ENCODE measurements at regions not wholly inside any gene's neighbourhood (a gene's known extent, or its start where the extent isn't known, plus 50 kb on each side); places are given as distances from the start of the nearest gene placed in this dataset.

DNA sequence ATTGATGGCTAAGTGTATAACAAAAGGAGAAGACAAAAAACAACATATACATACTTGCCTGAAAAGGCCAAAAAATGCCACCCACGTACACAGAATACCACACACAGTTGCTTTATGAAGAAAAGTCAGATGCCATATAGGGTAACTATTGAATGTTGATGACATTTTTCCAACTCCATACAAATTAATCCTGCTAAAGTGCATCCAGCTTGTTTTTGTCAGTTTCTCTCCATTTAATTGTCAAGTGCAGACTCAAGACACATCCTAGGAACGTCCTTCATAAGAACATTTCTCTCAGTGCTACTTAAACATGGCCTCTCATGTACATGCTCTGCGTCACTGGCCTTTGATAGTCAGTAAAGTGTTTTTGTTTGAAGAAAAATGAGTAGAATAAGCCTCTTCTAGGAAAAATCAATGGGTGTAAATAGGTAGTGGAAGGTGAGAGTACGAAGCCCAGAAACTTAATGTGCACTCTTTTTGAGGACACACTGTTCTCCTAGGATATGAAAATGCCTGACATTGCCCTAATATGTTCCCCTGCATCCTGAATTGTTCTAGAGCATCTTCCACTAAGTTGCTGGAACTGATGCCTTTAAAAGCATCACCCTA, 267.4 kb upstream of the ATP11B start:
- no peaks in the 10 kb centered on the region for H3K36me3 ChIP-seq (ENCODE audit: control insufficient read depth, insufficient read depth, low read length)

DNA sequence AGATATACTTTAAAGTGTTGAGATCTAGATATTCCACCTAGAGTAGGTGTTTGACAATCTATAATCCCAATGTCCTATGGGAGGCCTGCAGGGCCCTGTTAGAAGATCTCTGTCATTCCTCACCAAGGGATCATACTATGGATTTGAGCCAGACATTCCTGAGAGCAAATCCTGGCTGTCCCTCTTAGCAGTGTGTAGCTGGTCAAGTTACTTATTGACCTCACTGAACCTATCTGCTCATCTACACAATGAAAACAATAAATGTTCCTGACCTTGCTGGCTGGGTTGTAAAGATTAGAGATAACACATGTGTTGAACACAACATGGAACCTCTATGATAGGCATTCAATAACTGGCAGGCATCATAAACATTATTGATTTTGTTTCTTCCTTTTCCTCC, 265.6 kb upstream of the ATP11B start:
- H3K36me3 Mint-ChIP-seq (ENCODE audit: low read depth): no peaks in the 10 kb centered on the region
- H3K4me1 Mint-ChIP-seq: no peaks in the 10 kb centered on the region
- no peaks in the 10 kb centered on the region for H3K9me3 ChIP-seq (ENCODE audit: control insufficient read depth, low read length)
- no peaks in the 10 kb centered on the region for H3K27me3 Mint-ChIP-seq (ENCODE audit: insufficient read depth)
- no peak overlapping the region for H3K27ac Mint-ChIP-seq
- H3K27ac ChIP-seq (ENCODE audit: low read depth, low read length): no peak overlapping the region
- TF ChIP-seq, protein P1, sequence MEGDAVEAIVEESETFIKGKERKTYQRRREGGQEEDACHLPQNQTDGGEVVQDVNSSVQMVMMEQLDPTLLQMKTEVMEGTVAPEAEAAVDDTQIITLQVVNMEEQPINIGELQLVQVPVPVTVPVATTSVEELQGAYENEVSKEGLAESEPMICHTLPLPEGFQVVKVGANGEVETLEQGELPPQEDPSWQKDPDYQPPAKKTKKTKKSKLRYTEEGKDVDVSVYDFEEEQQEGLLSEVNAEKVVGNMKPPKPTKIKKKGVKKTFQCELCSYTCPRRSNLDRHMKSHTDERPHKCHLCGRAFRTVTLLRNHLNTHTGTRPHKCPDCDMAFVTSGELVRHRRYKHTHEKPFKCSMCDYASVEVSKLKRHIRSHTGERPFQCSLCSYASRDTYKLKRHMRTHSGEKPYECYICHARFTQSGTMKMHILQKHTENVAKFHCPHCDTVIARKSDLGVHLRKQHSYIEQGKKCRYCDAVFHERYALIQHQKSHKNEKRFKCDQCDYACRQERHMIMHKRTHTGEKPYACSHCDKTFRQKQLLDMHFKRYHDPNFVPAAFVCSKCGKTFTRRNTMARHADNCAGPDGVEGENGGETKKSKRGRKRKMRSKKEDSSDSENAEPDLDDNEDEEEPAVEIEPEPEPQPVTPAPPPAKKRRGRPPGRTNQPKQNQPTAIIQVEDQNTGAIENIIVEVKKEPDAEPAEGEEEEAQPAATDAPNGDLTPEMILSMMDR (conservative IDR thresholded peaks at IDR 0.05): no peak
- H3K4me3 Mint-ChIP-seq: no peak overlapping the region
- no peaks in the 10 kb centered on the region for H3K9me3 Mint-ChIP-seq
- H3K4me1 ChIP-seq (ENCODE audit: control insufficient read depth, insufficient read depth, low read length): no peaks in the 10 kb centered on the region
- no peaks in the 10 kb centered on the region for H3K27me3 ChIP-seq (ENCODE audit: control insufficient read depth, insufficient read depth, low read length, poor library complexity, severe bottlenecking)
- H3K36me3 ChIP-seq (ENCODE audit: control insufficient read depth, insufficient read depth, low read length): no peaks in the 10 kb centered on the region
- H3K4me3 ChIP-seq (ENCODE audit: low read length): no peak overlapping the region
- no peak for DNase-seq
- H3K9ac ChIP-seq (ENCODE audit: extremely low read depth, low read length, poor library complexity, severe bottlenecking): no peak overlapping the region

More for the DNA sequence above, 267.4 kb upstream of the ATP11B start:
- no peaks in the 10 kb centered on the region for H3K4me1 Mint-ChIP-seq
- Histone ChIP-seq H3K4me3 (ENCODE audit: low read length) (no peak overlapping the region), H3K27me3 (ENCODE audit: control insufficient read depth, insufficient read depth, low read length, poor library complexity, severe bottlenecking) (no peaks in the 10 kb centered on the region), H3K9ac (ENCODE audit: extremely low read depth, low read length, poor library complexity, severe bottlenecking) (no peak overlapping the region), H3K9me3 (ENCODE audit: control insufficient read depth, low read length) (no peaks in the 10 kb centered on the region), H3K27ac (ENCODE audit: low read depth, low read length) (no peak overlapping the region), H3K4me1 (ENCODE audit: control insufficient read depth, insufficient read depth, low read length) (no peaks in the 10 kb centered on the region)
- H3K4me3 Mint-ChIP-seq: no peak overlapping the region
- no peaks in the 10 kb centered on the region for H3K27me3 Mint-ChIP-seq (ENCODE audit: insufficient read depth)
- no peaks in the 10 kb centered on the region for H3K9me3 Mint-ChIP-seq
- H3K36me3 Mint-ChIP-seq (ENCODE audit: low read depth): no peaks in the 10 kb centered on the region
- TF ChIP-seq, protein P1 (conservative IDR thresholded peaks at IDR 0.05): no peak
- no peak overlapping the region for H3K27ac Mint-ChIP-seq
- DNase-seq: no peak
- 83 to 86% methylated on average over 3 to 4 of the region's 4 CpGs for WGBS, 2 experiments (ENCODE audit: insufficient coverage in 1 of 2, insufficient read length in 1 of 2)

DNA sequence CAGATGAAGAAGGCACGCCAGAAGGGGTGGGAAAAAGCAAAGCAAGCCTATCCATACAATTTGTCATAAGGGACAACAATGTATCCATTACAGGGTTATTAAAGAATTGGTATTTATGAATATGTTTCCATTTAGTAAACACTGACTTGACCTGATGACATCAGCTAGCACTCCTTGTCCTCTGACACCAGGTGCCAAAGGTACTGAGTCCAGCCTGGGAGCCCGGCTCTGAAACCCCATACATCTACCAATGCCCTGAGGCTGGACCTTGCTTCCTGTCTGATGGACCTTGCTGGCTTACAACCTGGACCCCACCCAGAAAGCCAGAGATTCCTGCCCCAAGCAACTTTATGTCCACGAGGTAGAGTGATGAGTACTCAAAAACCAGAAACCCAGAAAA, 263.0 kb upstream of the ATP11B start:
- no peak for DNase-seq
- Mint-ChIP-seq H3K9me3 (no peaks in the 10 kb centered on the region), H3K36me3 (ENCODE audit: low read depth) (no peaks in the 10 kb centered on the region), H3K4me1 (no peaks in the 10 kb centered on the region), H3K27ac (no peak overlapping the region), H3K4me3 (no peak overlapping the region), H3K27me3 (ENCODE audit: insufficient read depth) (no peaks in the 10 kb centered on the region)
- Histone ChIP-seq H3K9ac (ENCODE audit: extremely low read depth, low read length, poor library complexity, severe bottlenecking) (no peak overlapping the region), H3K4me3 (ENCODE audit: low read length) (no peak overlapping the region), H3K4me1 (ENCODE audit: control insufficient read depth, insufficient read depth, low read length) (no peaks in the 10 kb centered on the region), H3K27ac (ENCODE audit: low read depth, low read length) (no peak overlapping the region), H3K36me3 (ENCODE audit: control insufficient read depth, insufficient read depth, low read length) (no peaks in the 10 kb centered on the region), H3K9me3 (ENCODE audit: control insufficient read depth, low read length) (no peaks in the 10 kb centered on the region), H3K27me3 (ENCODE audit: control insufficient read depth, insufficient read depth, low read length, poor library complexity, severe bottlenecking) (no peaks in the 10 kb centered on the region)
- WGBS, 2 experiments (ENCODE audit: insufficient coverage in 1 of 2, insufficient read length in 1 of 2): 83 to 94% methylated on average over 1 to 3 of the region's 3 CpGs
- TF ChIP-seq, protein P1 (conservative IDR thresholded peaks at IDR 0.05): no peak
